HG02588 (cell line): ENCODE measurements at regions not wholly inside any gene's neighbourhood (a gene's known extent, or its start where the extent isn't known, plus 50 kb on each side); places are given as distances from the start of the nearest gene placed in this dataset.
"Not testable (repeated sequence)": the region's sequence is repeated elsewhere in the genome, so short reads cannot be mapped to it uniquely, and the experiment has no call there.

Experiments
- ATAC-seq: cut with Tn5 transposase; IDR thresholded peaks from one replicate; pipeline ENCODE4 v1.9.1; 2021; ENCODE audit warnings: mild to moderate bottlenecking, moderate library complexity; ENCODE audit not compliant: unreplicated experiment

GRCh38 chr6:142633317-142633716 lies 311.7 kb downstream of the HIVEP2 start:
- no peak for ATAC-seq

GRCh38 chr6:142635130-142635529 lies 309.8 kb downstream of the HIVEP2 start:
- no peak for ATAC-seq

GRCh38 chr6:142637624-142638351 lies 307.2 kb downstream of the HIVEP2 start:
- no peak for ATAC-seq

GRCh38 chr6:142642651-142643050 lies 302.3 kb downstream of the HIVEP2 start:
- no peak for ATAC-seq

- no peak for ATAC-seq
Observed at GRCh38 chr6:142644866-142645265, 300.1 kb downstream of the HIVEP2 start.

- no peak for ATAC-seq
Observed at GRCh38 chr6:142645663-142646062, 299.3 kb downstream of the HIVEP2 start.

GRCh38 chr6:142647449-142648035 lies 297.4 kb downstream of the HIVEP2 start:
- no peak for ATAC-seq

- ATAC-seq: no peak
Observed at GRCh38 chr6:142648036-142648451, 296.9 kb downstream of the HIVEP2 start.

- ATAC-seq: no peak
Observed at GRCh38 chr6:142648526-142648925, 296.4 kb downstream of the HIVEP2 start.

GRCh38 chr6:142649438-142650234 lies 295.3 kb downstream of the HIVEP2 start:
- ATAC-seq: not testable (repeated sequence)

GRCh38 chr6:142651384-142651783 lies 293.6 kb downstream of the HIVEP2 start:
- ATAC-seq: no peak

- no peak for ATAC-seq
Observed at GRCh38 chr6:142653710-142654420, 291.1 kb downstream of the HIVEP2 start.

- ATAC-seq: no peak
Observed at GRCh38 chr6:142659661-142660060, 285.3 kb downstream of the HIVEP2 start.

- no peak for ATAC-seq
Observed at GRCh38 chr6:142665393-142665792, 279.6 kb downstream of the HIVEP2 start.

- no peak for ATAC-seq
Observed at GRCh38 chr6:142666599-142667185, 278.3 kb downstream of the HIVEP2 start.

GRCh38 chr6:142669471-142670351 lies 275.3 kb downstream of the HIVEP2 start:
- no peak for ATAC-seq

GRCh38 chr6:142671791-142672190 lies 273.2 kb downstream of the HIVEP2 start:
- ATAC-seq: peak; percentile 81

- no peak for ATAC-seq
Observed at GRCh38 chr6:142675517-142675916, 269.5 kb downstream of the HIVEP2 start.

GRCh38 chr6:142676027-142676443 lies 268.9 kb downstream of the HIVEP2 start:
- no peak for ATAC-seq
